Keratinocyte (primary cell): ENCODE measurements at regions not wholly inside any gene's neighbourhood (a gene's known extent, or its start where the extent isn't known, plus 50 kb on each side); places are given as distances from the start of the nearest gene placed in this dataset.

Experiments
- DNase-seq: peaks from one replicate; pipeline ENCODE4 v3.0.0-alpha.2; 2011; ENCODE audit warnings: low read depth, missing footprints, low spot score
- FAIRE-seq: peaks from 2 replicates; lab custom pipeline; 2011; peaks lifted over from hg19 to GRCh38; lab: Jason Lieb, UNC
- H2AFZ ChIP-seq: 2 replicates; pipeline ENCODE4 v1.6.0; 2012; ENCODE audit warnings: low read length, control low read depth, inconsistent platforms; ENCODE audit not compliant: control insufficient read depth
- H3K27ac ChIP-seq: 2 replicates; pipeline ENCODE4 v1.5.1; 2011; ENCODE audit warnings: low read length; ENCODE audit not compliant: control insufficient read depth, insufficient read depth
- H3K27me3 ChIP-seq: 3 replicates; pipeline ENCODE4 v1.6.0; 2011; ENCODE audit warnings: low read length; ENCODE audit not compliant: control insufficient read depth, insufficient read depth; ENCODE audit errors: extremely low read depth
- H3K36me3 ChIP-seq, 2 experiments: 2 replicates in 1 of 2; 3 replicates in 1 of 2; pipeline ENCODE4 v1.5.1; 2011; ENCODE audit warnings: low read length in 2 of 2, mild to moderate bottlenecking in 1 of 2; ENCODE audit not compliant: control insufficient read depth in 2 of 2, insufficient read depth in 2 of 2; ENCODE audit errors: extremely low read depth in 1 of 2
- H3K4me1 ChIP-seq: 3 replicates; pipeline ENCODE4 v1.5.1; 2011; ENCODE audit warnings: low read length; ENCODE audit not compliant: control insufficient read depth, insufficient read depth; ENCODE audit errors: extremely low read depth
- H3K4me2 ChIP-seq: 3 replicates; pipeline ENCODE4 v1.6.0; 2011; ENCODE audit warnings: low read depth, low read length; ENCODE audit not compliant: control insufficient read depth, insufficient read depth; ENCODE audit errors: extremely low read depth
- H3K4me3 ChIP-seq, 3 experiments: fragments of 200-600 bp in 1 of 3; sonication (generic) in 1 of 3; 2 replicates in 2 of 3; 3 replicates in 1 of 3; pipeline ENCODE4 v1.5.1; 2011 to 2016; ENCODE audit warnings: low read length in 3 of 3, mild to moderate bottlenecking in 3 of 3, control low read depth in 2 of 3, inconsistent platforms in 1 of 3, low read depth in 1 of 3, mixed read lengths in 1 of 3, mixed run types in 1 of 3, moderate library complexity in 1 of 3; ENCODE audit not compliant: control insufficient read depth in 2 of 3, insufficient read depth in 2 of 3; ENCODE audit errors: extremely low read depth in 1 of 3
- H3K79me2 ChIP-seq: 2 replicates; pipeline ENCODE4 v1.6.0; 2012; ENCODE audit warnings: low read length; ENCODE audit not compliant: control insufficient read depth, insufficient read depth
- H3K9ac ChIP-seq: 3 replicates; pipeline ENCODE4 v1.6.0; 2011; ENCODE audit warnings: low read length; ENCODE audit not compliant: control insufficient read depth, insufficient read depth; ENCODE audit errors: extremely low read depth
- H3K9me1 ChIP-seq: 3 replicates; pipeline ENCODE4 v1.6.0; 2011; ENCODE audit warnings: low read length; ENCODE audit not compliant: control insufficient read depth, insufficient read depth; ENCODE audit errors: extremely low read depth
- H3K9me3 ChIP-seq: 2 replicates; pipeline ENCODE4 v1.5.1; 2012; ENCODE audit warnings: low read depth, low read length; ENCODE audit not compliant: control insufficient read depth
- H4K20me1 ChIP-seq: 3 replicates; pipeline ENCODE4 v1.6.0; 2011; ENCODE audit warnings: low read length; ENCODE audit not compliant: control insufficient read depth, insufficient read depth; ENCODE audit errors: extremely low read depth
- EZH2 ChIP-seq: IDR thresholded peaks from one replicate; pipeline ENCODE4 v1.6.1; 2012; ENCODE audit warnings: inconsistent platforms, mild to moderate bottlenecking, low read length, moderate library complexity
- dilution Hi-C: fragments of 300-500 bp; cut with MboI; formaldehyde crosslinking; loops from one replicate; pipeline ENCODE4 v1.7.0; 2020; ENCODE audit warnings: low sequenced_read_pairs; ENCODE audit not compliant: extremely low pct_ligation_motif_present
- TF ChIP-seq, protein P1 (sequence below), 3 experiments: IDR thresholded peaks in 1 of 3; conservative IDR thresholded peaks in 1 of 3; optimal IDR thresholded peaks in 1 of 3; 2 replicates in 2 of 3; 3 replicates in 1 of 3; pipeline versions ENCODE3 to v1.5.1; 2011; ENCODE audit warnings: low read length in 3 of 3, mild to moderate bottlenecking in 3 of 3, moderate library complexity in 2 of 3, control low read depth in 1 of 3, inconsistent platforms in 1 of 3; ENCODE audit not compliant: insufficient read depth in 2 of 3; ENCODE audit errors: extremely low read depth in 1 of 3

DNA sequence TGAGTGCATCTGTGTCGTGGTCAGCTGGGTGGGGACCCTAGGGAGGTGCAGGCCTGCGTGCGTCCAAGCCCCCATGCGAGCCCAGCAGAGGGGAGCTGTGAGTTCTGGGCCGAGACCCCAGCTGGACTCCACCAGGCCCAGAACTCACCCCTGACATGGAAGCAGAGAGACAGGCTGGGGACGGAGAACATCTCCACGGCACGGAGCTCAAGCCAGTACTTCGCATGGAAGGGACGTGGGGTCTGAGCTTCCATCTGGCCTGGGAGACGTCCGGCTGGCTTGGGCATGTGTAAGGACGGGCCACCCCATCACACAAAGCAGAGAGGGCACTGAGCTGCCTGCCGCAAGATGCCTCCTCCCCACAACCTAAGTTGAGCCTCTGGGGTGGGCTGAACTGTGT is 422.4 kb downstream of the CTTN start:
- dilution Hi-C loops: no loop called here
- TF ChIP-seq EZH2: no peak
- TF ChIP-seq, protein P1, sequence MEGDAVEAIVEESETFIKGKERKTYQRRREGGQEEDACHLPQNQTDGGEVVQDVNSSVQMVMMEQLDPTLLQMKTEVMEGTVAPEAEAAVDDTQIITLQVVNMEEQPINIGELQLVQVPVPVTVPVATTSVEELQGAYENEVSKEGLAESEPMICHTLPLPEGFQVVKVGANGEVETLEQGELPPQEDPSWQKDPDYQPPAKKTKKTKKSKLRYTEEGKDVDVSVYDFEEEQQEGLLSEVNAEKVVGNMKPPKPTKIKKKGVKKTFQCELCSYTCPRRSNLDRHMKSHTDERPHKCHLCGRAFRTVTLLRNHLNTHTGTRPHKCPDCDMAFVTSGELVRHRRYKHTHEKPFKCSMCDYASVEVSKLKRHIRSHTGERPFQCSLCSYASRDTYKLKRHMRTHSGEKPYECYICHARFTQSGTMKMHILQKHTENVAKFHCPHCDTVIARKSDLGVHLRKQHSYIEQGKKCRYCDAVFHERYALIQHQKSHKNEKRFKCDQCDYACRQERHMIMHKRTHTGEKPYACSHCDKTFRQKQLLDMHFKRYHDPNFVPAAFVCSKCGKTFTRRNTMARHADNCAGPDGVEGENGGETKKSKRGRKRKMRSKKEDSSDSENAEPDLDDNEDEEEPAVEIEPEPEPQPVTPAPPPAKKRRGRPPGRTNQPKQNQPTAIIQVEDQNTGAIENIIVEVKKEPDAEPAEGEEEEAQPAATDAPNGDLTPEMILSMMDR (optimal IDR thresholded peaks at IDR 0.05 in 1 of 3, IDR thresholded peaks at IDR 0.05 in 1 of 3, conservative IDR thresholded peaks at IDR 0.05 in 1 of 3; ENCODE audit: extremely low read depth in 1 of 3, insufficient read depth in 2 of 3, low read length in 3 of 3): no peak

DNA sequence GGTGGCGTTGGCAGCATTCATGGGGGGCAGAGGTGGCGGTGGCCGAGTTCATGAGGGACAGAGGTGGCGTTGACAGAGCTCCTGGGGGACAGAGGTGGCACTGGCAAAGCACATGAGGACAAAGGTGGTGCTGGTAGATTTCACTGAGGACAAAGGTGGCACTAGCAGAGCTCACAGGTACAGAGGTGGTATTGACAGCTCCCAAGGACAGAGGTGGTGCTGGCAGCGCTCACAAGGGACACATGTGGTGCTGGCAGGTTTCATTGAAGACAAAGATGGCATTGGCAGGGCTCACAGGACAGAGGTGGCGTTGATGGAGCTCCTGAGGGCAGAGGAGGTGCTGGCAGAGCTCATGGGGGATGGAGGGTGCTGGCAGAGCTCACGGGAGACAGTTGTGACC is 425.4 kb downstream of the CTTN start:
- no peak for DNase-seq
- TF ChIP-seq, protein P1 (optimal IDR thresholded peaks at IDR 0.05 in 1 of 3, IDR thresholded peaks at IDR 0.05 in 1 of 3, conservative IDR thresholded peaks at IDR 0.05 in 1 of 3; ENCODE audit: extremely low read depth in 1 of 3, insufficient read depth in 2 of 3, low read length in 3 of 3): no peak
- TF ChIP-seq EZH2: no peak
- H3K9ac ChIP-seq: no peak overlapping the region
- no peaks in the 10 kb centered on the region for H4K20me1 ChIP-seq
- no peaks in the 10 kb centered on the region for H3K9me1 ChIP-seq
- no peaks in the 10 kb centered on the region for H3K9me3 ChIP-seq
- no peaks in the 10 kb centered on the region for H3K79me2 ChIP-seq
- dilution Hi-C loops: no loop called here
- no peak for FAIRE-seq
- no peak overlapping the region for H3K4me3 ChIP-seq
- H3K4me1 ChIP-seq: no peaks in the 10 kb centered on the region
- H3K27me3 ChIP-seq: peaks cover 33% of the 10 kb centered on the region
- no peak overlapping the region for H3K4me2 ChIP-seq
- H3K36me3 ChIP-seq: no peaks in the 10 kb centered on the region
- H3K27ac ChIP-seq: no peak overlapping the region
- no peak overlapping the region for H2AFZ ChIP-seq

More for the DNA sequence above, 422.4 kb downstream of the CTTN start:
- H3K79me2 ChIP-seq: no peaks in the 10 kb centered on the region
- no peak overlapping the region for H2AFZ ChIP-seq
- H3K4me1 ChIP-seq: no peaks in the 10 kb centered on the region
- H3K27ac ChIP-seq: no peak overlapping the region
- peaks cover 12% of the 10 kb centered on the region for H3K27me3 ChIP-seq
- no peaks in the 10 kb centered on the region for H3K9me1 ChIP-seq
- H3K9ac ChIP-seq: no peak overlapping the region
- DNase-seq: no peak
- no peaks in the 10 kb centered on the region for H3K36me3 ChIP-seq
- peaks cover 3% of the 10 kb centered on the region for H3K9me3 ChIP-seq
- FAIRE-seq: no peak
- H3K4me2 ChIP-seq: no peak overlapping the region
- no peaks in the 10 kb centered on the region for H4K20me1 ChIP-seq
- H3K4me3 ChIP-seq: no peak overlapping the region
